ENCODE measurements at regions not wholly inside any gene's neighbourhood (a gene's known extent, or its start where the extent isn't known, plus 50 kb on each side); places are given as distances from the start of the nearest gene placed in this dataset.

- no peak for TF ChIP-seq CTCF (optimal IDR thresholded peaks at IDR 0.05 in 1 of 3, IDR thresholded peaks at IDR 0.05 in 1 of 3, conservative IDR thresholded peaks at IDR 0.05 in 1 of 3; ENCODE audit: extremely low read depth in 1 of 3, insufficient read depth in 2 of 3, low read length in 3 of 3)
- no peak for TF ChIP-seq EZH2 (IDR thresholded peaks at IDR 0.05; ENCODE audit: low read length)
These were observed 55.0 kb upstream of the DUSP5 start for GRCh38 chr10:110442746-110443145.

All from keratinocyte (primary cell).